Adrenal gland (tissue), 9 donors: ENCODE measurements at regions not wholly inside any gene's neighbourhood (a gene's known extent, or its start where the extent isn't known, plus 50 kb on each side); places are given as distances from the start of the nearest gene placed in this dataset.

ENCODE experiments used
- DNase-seq, 7 donors: peaks; one replicate each; pipeline ENCODE4 v3.0.0-alpha.2; 2019 to 2020
- H3K27ac ChIP-seq, 5 donors: fragments of 200-600 bp; sonication (generic) in 4 of 5; 1 replicate in 3 of 5; 2 replicates in 2 of 5; pipeline versions ENCODE4 v1.5.1 to v1.8.0; 2016 to 2020; ENCODE audit warnings: mild to moderate bottlenecking in 1 of 5
- H3K27me3 ChIP-seq: fragments of 200-600 bp; 2 replicates; pipeline ENCODE4 v1.8.0; 2021
- H3K36me3 ChIP-seq, 2 donors: fragments of 200-600 bp; replicated peaks in 1 of 2; 1 replicate in 1 of 2; 2 replicates in 1 of 2; pipeline versions ENCODE4 v1.5.1 to v1.8.0; 2018 to 2022
- H3K4me1 ChIP-seq, 2 donors: fragments of 200-600 bp; replicated peaks in 1 of 2; 1 replicate in 1 of 2; 2 replicates in 1 of 2; pipeline versions ENCODE4 v1.5.1 to v1.8.0; 2018 to 2021
- H3K4me3 ChIP-seq, 4 donors: fragments of 200-600 bp; sonication (generic) in 3 of 4; one replicate each; pipeline ENCODE4 v1.5.1; 2016 to 2018
- H3K9me3 ChIP-seq, 3 donors: fragments of 200-600 bp; sonication (generic) in 1 of 3; replicated peaks in 1 of 3; 1 replicate in 2 of 3; 2 replicates in 1 of 3; pipeline versions ENCODE4 v1.5.1 to v1.8.0; 2016 to 2021
- CTCF ChIP-seq, 6 experiments: fragments of 450-650 bp in 4 of 6; fragments of 200-600 bp in 2 of 6; sonication (generic) in 1 of 6; IDR thresholded peaks; 1 replicate in 5 of 6; 2 replicates in 1 of 6; pipeline versions ENCODE4 v1.5.1 to v1.8.0; 2016 to 2021; ENCODE audit warnings: antibody characterized with exemption in 6 of 6, mild to moderate bottlenecking in 2 of 6, moderate library complexity in 1 of 6
- POLR2A ChIP-seq, 2 donors: fragments of 450-650 bp; IDR thresholded peaks; one replicate each; pipeline ENCODE4 v1.6.1; 2017; ENCODE audit warnings: antibody characterized with exemption in 2 of 2, mild to moderate bottlenecking in 2 of 2, moderate library complexity in 1 of 2
- WGBS, 4 donors: extraction: QIAGEN DNeasy Blood & Tissue Kit in 2 of 4; methylation state at CpG; one replicate each; pipeline versions ENCODE4 v1.1.5 to v1.1.7; 2013 to 2017; 5-methylcytosine and 5-hydroxymethylcytosine counted together
- intact Hi-C, 2 donors: fragments of 100-400 bp; cut with DNase I; formaldehyde crosslinking; loops; one replicate each; pipeline versions ENCODE4 v1.14.1 to v1.15.0; 2022 to 2023
- donor health status: healthy with polysubstance abuse.
- donor health status: Bipolar disorder and iron deficiency.
- donor health status: DM: yes; HTN: yes; CAD: no.
- donor health status: DM: no; HTN: no; CAD: no.
- donor health status: DM: no; HTN: no; CAD: no.

- H3K9me3 ChIP-seq: no peaks in the 10 kb centered on the region
- TF ChIP-seq POLR2A (IDR thresholded peaks at IDR 0.05) (no peak), CTCF (IDR thresholded peaks at IDR 0.05) (no peak)
- intact Hi-C loops: no loop called here
- no peak overlapping the region for H3K27ac ChIP-seq
- no peak overlapping the region for H3K4me3 ChIP-seq
- H3K27me3 ChIP-seq: no peaks in the 10 kb centered on the region
- H3K36me3 ChIP-seq: no peaks in the 10 kb centered on the region
- DNase-seq: no peak
- 81 to 92% (median 86%) methylated on average over 8 of the region's 8 CpGs for WGBS, 4 donors
- no peaks in the 10 kb centered on the region for H3K4me1 ChIP-seq
These were observed 277.3 kb downstream of the GALR1 start for GRCh38 chr18:77526962-77527361.

- no peaks in the 10 kb centered on the region for H3K27me3 ChIP-seq
- H3K4me3 ChIP-seq: no peak overlapping the region
- no peaks in the 10 kb centered on the region for H3K4me1 ChIP-seq
- no peak overlapping the region for H3K27ac ChIP-seq
- TF ChIP-seq CTCF (IDR thresholded peaks at IDR 0.05): no peak
- TF ChIP-seq POLR2A (IDR thresholded peaks at IDR 0.05): no peak
- DNase-seq: peak in 1 of 7 donors; percentile 22
- WGBS, 4 donors: 44 to 52% (median 47%) methylated on average over 3 of the region's 3 CpGs
- no peaks in the 10 kb centered on the region for H3K36me3 ChIP-seq
- H3K9me3 ChIP-seq: no peaks in the 10 kb centered on the region
- intact Hi-C loops: no loop called here
These were observed 279.2 kb downstream of the GALR1 start for GRCh38 chr18:77528872-77529271.

GRCh38 chr18:77529492-77530176 is 280.0 kb downstream of the GALR1 start:
- no peak for DNase-seq
- Histone ChIP-seq H3K9me3 (no peaks in the 10 kb centered on the region), H3K4me1 (no peaks in the 10 kb centered on the region), H3K36me3 (no peaks in the 10 kb centered on the region), H3K4me3 (no peak overlapping the region), H3K27ac (no peak overlapping the region), H3K27me3 (no peaks in the 10 kb centered on the region)
- intact Hi-C loops: no loop called here
- whole genome bisulfite sequencing, 4 donors: 65 to 79% (median 67%) methylated on average over 7 of the region's 7 CpGs
- TF ChIP-seq POLR2A (IDR thresholded peaks at IDR 0.05) (no peak), CTCF (IDR thresholded peaks at IDR 0.05) (no peak)

- no peak overlapping the region for H3K4me3 ChIP-seq
- DNase-seq: no peak
- intact Hi-C loops: no loop called here
These were observed 281.1 kb downstream of the GALR1 start for GRCh38 chr18:77530732-77531131.

More at GRCh38 chr18:77530732-77531131, 281.1 kb downstream of the GALR1 start:
- H3K27me3 ChIP-seq: no peaks in the 10 kb centered on the region
- H3K27ac ChIP-seq: no peak overlapping the region
- no peak for TF ChIP-seq POLR2A (IDR thresholded peaks at IDR 0.05)
- TF ChIP-seq CTCF (IDR thresholded peaks at IDR 0.05): no peak
- H3K36me3 ChIP-seq: no peaks in the 10 kb centered on the region
- H3K4me1 ChIP-seq: no peaks in the 10 kb centered on the region
- no peaks in the 10 kb centered on the region for H3K9me3 ChIP-seq
- WGBS, 4 donors: 69 to 74% (median 71%) methylated on average over 8 to 9 of the region's 9 CpGs
